ENCODE measurements at regions not wholly inside any gene's neighbourhood (a gene's known extent, or its start where the extent isn't known, plus 50 kb on each side); places are given as distances from the start of the nearest gene placed in this dataset.

DNA sequence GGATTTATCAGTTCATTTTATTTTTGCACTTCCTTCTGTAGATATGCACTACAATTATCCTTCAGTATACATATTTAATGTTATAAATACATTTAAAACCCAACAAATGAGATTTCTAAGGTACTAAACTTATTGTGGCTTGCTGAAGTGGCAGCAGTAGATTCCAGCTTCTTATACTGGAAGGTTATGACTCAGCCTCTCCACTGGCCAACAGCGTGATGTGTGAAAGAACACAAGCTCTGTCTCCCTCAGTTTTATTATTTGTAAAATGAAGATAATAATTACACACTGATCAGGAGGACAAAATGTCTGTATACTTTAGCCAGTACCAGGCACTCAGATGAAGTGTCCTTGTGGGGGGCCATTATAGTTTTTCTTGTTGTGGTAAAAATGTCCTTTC, 1147.1 kb downstream of the CNTNAP5 start:
- 91 to 92% methylated on average over 1 of the region's 1 CpG for WGBS, 2 donors
- no peak overlapping the region for H3K4me3 ChIP-seq
- intact Hi-C loops (cut with DNase I; ENCODE audit: low total_unique reads) = no loop called here

DNA sequence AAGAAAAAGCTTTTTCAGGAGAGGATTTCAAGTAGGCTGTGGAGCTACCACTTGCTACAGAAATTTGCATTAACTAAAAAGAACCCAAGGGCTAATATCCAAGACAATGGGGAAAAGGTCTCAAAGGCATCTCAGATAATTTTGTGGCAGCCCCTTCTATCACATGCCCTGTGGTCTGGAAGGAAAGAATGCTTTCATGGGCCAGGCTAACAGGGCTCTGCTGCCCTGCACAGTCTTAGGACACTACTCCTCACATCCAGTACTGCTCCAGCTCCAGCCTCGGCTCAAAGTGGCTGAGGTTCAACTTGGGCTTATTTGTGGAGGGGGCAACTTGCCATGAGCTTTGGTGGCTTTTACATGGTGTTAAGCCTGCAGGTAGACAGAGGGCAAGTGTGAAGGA, 1150.3 kb downstream of the CNTNAP5 start:
- intact Hi-C loops (cut with DNase I; ENCODE audit: low total_unique reads) = no loop called here
- no peak for DNase-seq
- no peaks in the 10 kb centered on the region for H3K27me3 ChIP-seq
- H3K4me3 ChIP-seq = no peak overlapping the region
- whole genome bisulfite sequencing, 2 donors = 91 to 100% methylated on average over 1 of the region's 1 CpG
- H3K4me1 ChIP-seq = no peaks in the 10 kb centered on the region
- no peak overlapping the region for H3K27ac ChIP-seq
- H3K36me3 ChIP-seq (ENCODE audit: low read depth, missing control alignments) = no peaks in the 10 kb centered on the region
- TF ChIP-seq POLR2A (IDR thresholded peaks at IDR 0.05) = no peak
- TF ChIP-seq, protein P1, sequence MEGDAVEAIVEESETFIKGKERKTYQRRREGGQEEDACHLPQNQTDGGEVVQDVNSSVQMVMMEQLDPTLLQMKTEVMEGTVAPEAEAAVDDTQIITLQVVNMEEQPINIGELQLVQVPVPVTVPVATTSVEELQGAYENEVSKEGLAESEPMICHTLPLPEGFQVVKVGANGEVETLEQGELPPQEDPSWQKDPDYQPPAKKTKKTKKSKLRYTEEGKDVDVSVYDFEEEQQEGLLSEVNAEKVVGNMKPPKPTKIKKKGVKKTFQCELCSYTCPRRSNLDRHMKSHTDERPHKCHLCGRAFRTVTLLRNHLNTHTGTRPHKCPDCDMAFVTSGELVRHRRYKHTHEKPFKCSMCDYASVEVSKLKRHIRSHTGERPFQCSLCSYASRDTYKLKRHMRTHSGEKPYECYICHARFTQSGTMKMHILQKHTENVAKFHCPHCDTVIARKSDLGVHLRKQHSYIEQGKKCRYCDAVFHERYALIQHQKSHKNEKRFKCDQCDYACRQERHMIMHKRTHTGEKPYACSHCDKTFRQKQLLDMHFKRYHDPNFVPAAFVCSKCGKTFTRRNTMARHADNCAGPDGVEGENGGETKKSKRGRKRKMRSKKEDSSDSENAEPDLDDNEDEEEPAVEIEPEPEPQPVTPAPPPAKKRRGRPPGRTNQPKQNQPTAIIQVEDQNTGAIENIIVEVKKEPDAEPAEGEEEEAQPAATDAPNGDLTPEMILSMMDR (IDR thresholded peaks at IDR 0.05) = no peak
- H3K9me3 ChIP-seq = no peaks in the 10 kb centered on the region

More for the DNA sequence above, 1147.1 kb downstream of the CNTNAP5 start:
- no peak for TF ChIP-seq POLR2A (IDR thresholded peaks at IDR 0.05)
- TF ChIP-seq, protein P1 (IDR thresholded peaks at IDR 0.05) = no peak
- H3K4me1 ChIP-seq = no peaks in the 10 kb centered on the region
- no peak overlapping the region for H3K27ac ChIP-seq
- DNase-seq = no peak
- H3K9me3 ChIP-seq = no peaks in the 10 kb centered on the region
- no peaks in the 10 kb centered on the region for H3K27me3 ChIP-seq
- H3K36me3 ChIP-seq (ENCODE audit: low read depth, missing control alignments) = no peaks in the 10 kb centered on the region

DNA sequence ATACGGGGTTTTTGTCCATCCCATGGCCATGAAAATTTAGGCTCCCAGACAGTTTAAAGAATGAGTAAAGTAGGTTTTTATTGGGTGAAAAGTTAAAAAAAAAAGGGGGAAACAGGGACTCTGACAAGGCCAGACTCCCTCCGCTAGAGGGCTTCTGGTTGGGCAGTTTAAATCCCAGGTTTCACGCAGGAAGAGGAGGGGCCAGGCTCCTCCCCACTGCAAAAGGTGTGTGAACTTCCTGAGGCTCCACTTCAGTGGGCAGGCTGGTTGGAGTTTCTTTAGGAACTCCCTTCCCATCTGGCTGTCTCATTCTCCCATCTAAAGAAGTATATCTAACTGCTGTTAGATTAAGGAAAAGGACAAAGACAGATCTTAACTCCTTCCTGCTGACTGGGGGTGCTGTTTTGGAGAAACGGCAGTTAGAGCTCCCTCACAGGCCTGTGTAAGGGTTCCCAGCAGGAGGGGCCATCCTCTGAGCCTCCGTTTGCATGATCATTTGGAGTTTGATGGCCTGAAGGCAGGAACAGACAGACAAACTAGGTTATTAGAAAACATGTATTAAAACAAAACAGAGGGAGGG, 1160.7 kb downstream of the CNTNAP5 start:
- H3K36me3 ChIP-seq (ENCODE audit: low read depth, missing control alignments) = no peaks in the 10 kb centered on the region
- H3K9me3 ChIP-seq = no peaks in the 10 kb centered on the region
- H3K27me3 ChIP-seq = no peaks in the 10 kb centered on the region
- H3K4me1 ChIP-seq = no peaks in the 10 kb centered on the region
- intact Hi-C loops (cut with DNase I; ENCODE audit: low total_unique reads) = no loop called here
- peak; percentile 18 for DNase-seq
- no peak overlapping the region for H3K4me3 ChIP-seq
- no peak for TF ChIP-seq POLR2A (IDR thresholded peaks at IDR 0.05)
- TF ChIP-seq, protein P1 (IDR thresholded peaks at IDR 0.05) = no peak
- no peak overlapping the region for H3K27ac ChIP-seq
- WGBS, 2 donors = 47 to 59% methylated on average over 5 of the region's 5 CpGs

DNA sequence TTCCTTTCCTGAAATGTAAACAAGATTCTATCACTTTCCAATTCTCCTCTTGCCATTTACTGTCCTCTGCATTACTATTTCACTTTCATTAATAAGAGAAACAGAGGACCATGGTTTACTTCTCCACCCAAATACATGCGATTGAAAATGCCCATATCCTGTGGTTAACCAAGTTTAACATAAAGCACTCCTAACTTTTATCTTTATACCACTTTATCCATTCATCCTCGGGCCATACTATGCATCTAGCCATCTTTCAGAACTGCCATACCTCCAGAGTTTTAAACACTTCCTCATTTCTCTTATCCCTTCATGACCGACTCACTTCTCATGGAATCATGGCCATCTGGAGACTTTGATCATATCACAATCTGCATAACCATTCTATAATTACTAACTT, 1182.3 kb downstream of the CNTNAP5 start:
- Histone ChIP-seq H3K27ac (no peak overlapping the region), H3K9me3 (no peaks in the 10 kb centered on the region), H3K4me1 (no peaks in the 10 kb centered on the region), H3K27me3 (no peaks in the 10 kb centered on the region), H3K36me3 (ENCODE audit: low read depth, missing control alignments) (no peaks in the 10 kb centered on the region), H3K4me3 (no peak overlapping the region)
- WGBS, 2 donors = 88 to 95% methylated on average over 3 of the region's 3 CpGs
- no peak for TF ChIP-seq POLR2A (IDR thresholded peaks at IDR 0.05)
- TF ChIP-seq, protein P1 (IDR thresholded peaks at IDR 0.05) = no peak
- no peak for DNase-seq
- intact Hi-C loops (cut with DNase I; ENCODE audit: low total_unique reads) = no loop called here

DNA sequence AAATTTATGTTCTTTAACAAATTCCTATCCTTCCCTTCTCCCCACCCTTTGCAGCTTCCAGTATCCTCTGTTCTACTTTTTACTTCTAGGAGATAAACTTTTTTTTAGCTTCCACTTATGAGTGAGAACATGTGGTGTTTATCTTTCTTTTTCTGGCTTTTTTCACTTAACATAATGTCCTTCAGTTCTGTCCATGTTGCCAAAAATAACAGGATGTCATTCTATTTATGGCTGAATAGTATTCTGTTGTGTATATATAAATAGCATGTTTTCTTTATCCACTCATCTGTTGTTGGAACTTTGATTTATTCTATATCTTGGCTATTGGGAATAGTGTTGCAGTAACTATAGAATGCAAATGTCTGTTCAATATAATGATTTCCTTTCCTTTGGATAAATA, 1191.2 kb downstream of the CNTNAP5 start:
- H3K27me3 ChIP-seq = no peaks in the 10 kb centered on the region
- H3K4me3 ChIP-seq = no peak overlapping the region
- H3K36me3 ChIP-seq (ENCODE audit: low read depth, missing control alignments) = no peaks in the 10 kb centered on the region
- no peaks in the 10 kb centered on the region for H3K9me3 ChIP-seq
- TF ChIP-seq POLR2A (IDR thresholded peaks at IDR 0.05) = no peak
- TF ChIP-seq, protein P1 (IDR thresholded peaks at IDR 0.05) = no peak
- no peaks in the 10 kb centered on the region for H3K4me1 ChIP-seq
- intact Hi-C loops (cut with DNase I; ENCODE audit: low total_unique reads) = no loop called here
- no peak overlapping the region for H3K27ac ChIP-seq
- DNase-seq = no peak
